ENCODE measurements at regions not wholly inside any gene's neighbourhood (a gene's known extent, or its start where the extent isn't known, plus 50 kb on each side); places are given as distances from the start of the nearest gene placed in this dataset.
"Not testable (repeated sequence)": the region's sequence is repeated elsewhere in the genome, so short reads cannot be mapped to it uniquely, and the experiment has no call there.

DNA sequence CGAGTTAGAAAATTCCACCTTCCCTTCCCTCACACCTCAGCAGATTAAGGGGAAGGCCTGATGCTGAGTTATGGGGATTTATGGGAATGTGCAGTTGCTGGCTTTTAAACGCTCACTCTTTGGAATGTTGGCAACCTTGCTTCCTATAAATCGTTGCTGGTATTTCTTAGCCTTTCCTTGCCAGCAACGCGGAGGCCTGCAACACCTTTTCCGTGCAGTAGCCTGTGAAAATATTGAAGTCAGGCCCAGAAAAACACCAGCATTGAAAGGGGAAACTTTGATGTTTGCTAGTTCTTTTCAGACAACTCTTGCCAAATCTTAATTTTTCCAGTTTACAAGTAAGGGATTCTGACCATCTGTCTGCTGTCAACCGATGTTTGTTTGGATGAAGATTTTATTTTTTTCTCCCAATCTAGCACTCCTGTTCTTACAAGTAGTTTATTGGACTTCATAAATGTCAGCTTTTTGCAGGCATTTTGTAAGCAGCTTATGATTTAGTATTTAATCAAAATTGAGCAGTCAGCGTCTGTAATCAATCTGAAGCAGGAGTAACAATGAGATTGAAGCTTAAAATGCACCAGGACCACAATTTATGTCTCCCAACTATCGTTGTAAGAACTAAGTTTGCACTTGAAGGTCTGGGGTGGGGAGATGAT, 251.0 kb downstream of the RPLP1 start:
- Mint-ChIP-seq H3K36me3 (ENCODE audit: insufficient read depth, unreplicated experiment) (no peaks in the 10 kb centered on the region), H3K4me1 (ENCODE audit: low read depth, unreplicated experiment) (no peaks in the 10 kb centered on the region), H3K4me3 (ENCODE audit: low read depth, unreplicated experiment) (no peak overlapping the region), H3K9me3 (ENCODE audit: low read depth, unreplicated experiment) (peaks cover 8% of the 10 kb centered on the region), H3K27me3 (ENCODE audit: unreplicated experiment) (peaks cover 80% of the 10 kb centered on the region), H3K27ac (ENCODE audit: unreplicated experiment) (no peak overlapping the region)
- no TSS peak for BruUV-seq (replicated peaks)
- CTCF ChIA-PET, result no interaction called here
- DNase-seq, result no peak
- TF ChIP-seq, protein P1, sequence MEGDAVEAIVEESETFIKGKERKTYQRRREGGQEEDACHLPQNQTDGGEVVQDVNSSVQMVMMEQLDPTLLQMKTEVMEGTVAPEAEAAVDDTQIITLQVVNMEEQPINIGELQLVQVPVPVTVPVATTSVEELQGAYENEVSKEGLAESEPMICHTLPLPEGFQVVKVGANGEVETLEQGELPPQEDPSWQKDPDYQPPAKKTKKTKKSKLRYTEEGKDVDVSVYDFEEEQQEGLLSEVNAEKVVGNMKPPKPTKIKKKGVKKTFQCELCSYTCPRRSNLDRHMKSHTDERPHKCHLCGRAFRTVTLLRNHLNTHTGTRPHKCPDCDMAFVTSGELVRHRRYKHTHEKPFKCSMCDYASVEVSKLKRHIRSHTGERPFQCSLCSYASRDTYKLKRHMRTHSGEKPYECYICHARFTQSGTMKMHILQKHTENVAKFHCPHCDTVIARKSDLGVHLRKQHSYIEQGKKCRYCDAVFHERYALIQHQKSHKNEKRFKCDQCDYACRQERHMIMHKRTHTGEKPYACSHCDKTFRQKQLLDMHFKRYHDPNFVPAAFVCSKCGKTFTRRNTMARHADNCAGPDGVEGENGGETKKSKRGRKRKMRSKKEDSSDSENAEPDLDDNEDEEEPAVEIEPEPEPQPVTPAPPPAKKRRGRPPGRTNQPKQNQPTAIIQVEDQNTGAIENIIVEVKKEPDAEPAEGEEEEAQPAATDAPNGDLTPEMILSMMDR (IDR thresholded peaks at IDR 0.05; ENCODE audit: unreplicated experiment), result no peak
- intact Hi-C loops (cut with micrococcal nuclease; ENCODE audit: unreplicated experiment), result no loop called here

DNA sequence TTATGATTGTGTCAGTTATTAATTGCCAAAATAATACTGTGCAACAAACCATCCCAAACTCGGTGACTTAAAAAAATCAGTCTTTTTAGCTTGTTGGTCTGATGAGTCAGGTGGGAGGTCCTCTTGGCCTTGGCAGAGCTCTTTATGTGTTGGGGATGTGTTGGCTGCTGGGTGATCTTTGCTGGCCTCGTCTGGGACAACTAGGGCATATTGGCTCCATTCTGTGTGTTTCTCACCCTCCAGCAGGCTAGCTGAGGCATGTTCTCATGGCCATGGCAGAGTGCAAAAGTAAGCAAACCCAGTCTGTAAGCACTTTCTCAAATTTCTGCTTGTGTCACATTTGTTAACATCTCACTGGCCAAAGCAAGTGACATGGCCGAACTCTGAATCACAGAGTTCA, 251.6 kb downstream of the RPLP1 start:
- Mint-ChIP-seq H3K27me3 (ENCODE audit: unreplicated experiment) (peaks cover 74% of the 10 kb centered on the region), H3K27ac (ENCODE audit: unreplicated experiment) (no peak overlapping the region), H3K4me3 (ENCODE audit: low read depth, unreplicated experiment) (no peak overlapping the region), H3K4me1 (ENCODE audit: low read depth, unreplicated experiment) (no peaks in the 10 kb centered on the region), H3K36me3 (ENCODE audit: insufficient read depth, unreplicated experiment) (no peaks in the 10 kb centered on the region), H3K9me3 (ENCODE audit: low read depth, unreplicated experiment) (peaks cover 8% of the 10 kb centered on the region)
- CTCF ChIA-PET, result no interaction called here
- TF ChIP-seq, protein P1 (IDR thresholded peaks at IDR 0.05; ENCODE audit: unreplicated experiment), result no peak
- DNase-seq, result no peak
- intact Hi-C loops (cut with micrococcal nuclease; ENCODE audit: unreplicated experiment), result no loop called here
- no TSS peak for BruUV-seq (replicated peaks)

- Mint-ChIP-seq H3K9me3 (ENCODE audit: low read depth, unreplicated experiment) (peaks cover 11% of the 10 kb centered on the region), H3K27ac (ENCODE audit: unreplicated experiment) (no peak overlapping the region), H3K4me3 (ENCODE audit: low read depth, unreplicated experiment) (no peak overlapping the region), H3K27me3 (ENCODE audit: unreplicated experiment) (peaks cover 69% of the 10 kb centered on the region), H3K4me1 (ENCODE audit: low read depth, unreplicated experiment) (no peaks in the 10 kb centered on the region), H3K36me3 (ENCODE audit: insufficient read depth, unreplicated experiment) (no peaks in the 10 kb centered on the region)
- TF ChIP-seq, protein P1 (IDR thresholded peaks at IDR 0.05; ENCODE audit: unreplicated experiment), result no peak
- CTCF ChIA-PET, result no interaction called here
- DNase-seq, result no peak
- intact Hi-C loops (cut with micrococcal nuclease; ENCODE audit: unreplicated experiment), result no loop called here
- no TSS peak for BruUV-seq (replicated peaks)
These were observed 252.1 kb downstream of the RPLP1 start for GRCh38 chr15:69704700-69705099.

DNA sequence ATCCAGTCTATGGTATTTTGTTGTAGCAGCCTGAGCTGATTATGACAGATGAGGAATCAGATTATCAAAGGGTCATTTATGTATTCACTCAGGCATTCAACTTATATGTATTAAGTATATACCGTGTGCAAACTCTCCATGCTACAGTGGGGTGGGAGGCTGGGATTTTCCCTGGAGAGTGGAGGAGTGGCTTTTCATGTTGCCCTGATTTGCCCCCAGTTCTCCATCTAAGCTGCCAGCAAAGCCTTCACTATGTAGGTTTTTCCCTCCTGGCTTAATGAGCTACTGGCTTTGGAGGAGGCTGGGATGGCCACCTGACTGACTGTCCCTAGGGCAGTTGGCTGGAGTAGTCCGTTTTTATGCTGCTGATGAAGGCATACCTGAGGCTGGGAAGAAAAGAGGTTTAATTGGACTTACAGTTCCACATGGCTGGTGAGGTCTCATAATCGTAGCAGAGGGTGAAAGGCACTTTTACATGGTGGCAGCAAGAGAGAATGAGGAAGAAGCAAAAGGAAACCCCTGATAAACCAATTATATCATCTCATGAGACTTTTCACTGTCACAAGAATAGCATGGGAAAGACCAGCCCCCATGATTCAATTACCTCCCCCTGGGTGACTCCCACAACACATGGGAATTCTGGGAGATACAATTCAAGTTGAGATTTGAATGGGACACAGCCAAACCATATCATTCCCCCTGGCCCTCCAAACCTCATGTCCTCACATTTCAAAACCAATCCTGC, 253.9 kb downstream of the RPLP1 start:
- H3K4me3 Mint-ChIP-seq (ENCODE audit: low read depth, unreplicated experiment), result no peak overlapping the region
- no peak overlapping the region for H3K27ac Mint-ChIP-seq (ENCODE audit: unreplicated experiment)
- CTCF ChIA-PET, result no interaction called here
- peaks cover 15% of the 10 kb centered on the region for H3K9me3 Mint-ChIP-seq (ENCODE audit: low read depth, unreplicated experiment)
- no peaks in the 10 kb centered on the region for H3K36me3 Mint-ChIP-seq (ENCODE audit: insufficient read depth, unreplicated experiment)
- no TSS peak for BruUV-seq (replicated peaks)
- intact Hi-C loops (cut with micrococcal nuclease; ENCODE audit: unreplicated experiment), result no loop called here
- TF ChIP-seq, protein P1 (IDR thresholded peaks at IDR 0.05; ENCODE audit: unreplicated experiment), result no peak
- no peak for DNase-seq
- H3K4me1 Mint-ChIP-seq (ENCODE audit: low read depth, unreplicated experiment), result no peaks in the 10 kb centered on the region
- H3K27me3 Mint-ChIP-seq (ENCODE audit: unreplicated experiment), result peaks cover 68% of the 10 kb centered on the region

DNA sequence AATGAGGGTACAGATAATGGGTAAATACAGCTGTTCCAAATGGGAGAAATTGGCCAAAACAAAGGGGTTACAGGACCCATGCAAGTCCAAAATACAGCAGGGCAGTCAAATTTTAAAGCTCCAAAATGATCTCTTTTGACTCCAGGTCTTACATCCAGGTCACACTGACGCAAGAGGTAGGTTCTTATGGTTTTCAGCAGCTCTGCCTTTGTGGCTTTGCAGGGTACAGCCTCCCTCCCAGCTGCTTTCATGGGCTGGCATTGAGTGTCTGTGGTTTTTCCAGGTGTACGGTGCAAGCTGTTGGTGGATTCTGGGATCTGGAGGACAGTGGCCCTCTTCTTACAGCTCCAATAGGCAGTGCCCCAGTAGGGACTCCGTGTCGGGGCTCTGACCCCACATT, 254.6 kb downstream of the RPLP1 start:
- CTCF ChIA-PET; intact Hi-C loops (cut with micrococcal nuclease; ENCODE audit: unreplicated experiment); H3K4me3 Mint-ChIP-seq (ENCODE audit: low read depth, unreplicated experiment); H3K36me3 Mint-ChIP-seq (ENCODE audit: insufficient read depth, unreplicated experiment); BruUV-seq (replicated peaks); DNase-seq; H3K27ac Mint-ChIP-seq (ENCODE audit: unreplicated experiment); H3K4me1 Mint-ChIP-seq (ENCODE audit: low read depth, unreplicated experiment): not testable (repeated sequence)
- Mint-ChIP-seq H3K9me3 (ENCODE audit: low read depth, unreplicated experiment) (peaks cover 15% of the 10 kb centered on the region), H3K27me3 (ENCODE audit: unreplicated experiment) (peaks cover 61% of the 10 kb centered on the region)

GRCh38 chr15:69708436-69709122, 256.0 kb downstream of the RPLP1 start:
- DNase-seq; intact Hi-C loops (cut with micrococcal nuclease; ENCODE audit: unreplicated experiment); H3K4me3 Mint-ChIP-seq (ENCODE audit: low read depth, unreplicated experiment); H3K36me3 Mint-ChIP-seq (ENCODE audit: insufficient read depth, unreplicated experiment); H3K27ac Mint-ChIP-seq (ENCODE audit: unreplicated experiment); BruUV-seq (replicated peaks); H3K4me1 Mint-ChIP-seq (ENCODE audit: low read depth, unreplicated experiment): not testable (repeated sequence)
- Mint-ChIP-seq H3K9me3 (ENCODE audit: low read depth, unreplicated experiment) (peaks cover 15% of the 10 kb centered on the region), H3K27me3 (ENCODE audit: unreplicated experiment) (peaks cover 48% of the 10 kb centered on the region)
- CTCF ChIA-PET, result interaction anchor here (0.6 kb wide), 1 partner anchor 153 kb away, joined by 3 read pairs; no protein-coding TSS in a partner anchor

Data from Calu3 (cell line).